ENCODE measurements at regions not wholly inside any gene's neighbourhood (a gene's known extent, or its start where the extent isn't known, plus 50 kb on each side); places are given as distances from the start of the nearest gene placed in this dataset.
"Not testable (repeated sequence)": the region's sequence is repeated elsewhere in the genome, so short reads cannot be mapped to it uniquely, and the experiment has no call there.

DNA sequence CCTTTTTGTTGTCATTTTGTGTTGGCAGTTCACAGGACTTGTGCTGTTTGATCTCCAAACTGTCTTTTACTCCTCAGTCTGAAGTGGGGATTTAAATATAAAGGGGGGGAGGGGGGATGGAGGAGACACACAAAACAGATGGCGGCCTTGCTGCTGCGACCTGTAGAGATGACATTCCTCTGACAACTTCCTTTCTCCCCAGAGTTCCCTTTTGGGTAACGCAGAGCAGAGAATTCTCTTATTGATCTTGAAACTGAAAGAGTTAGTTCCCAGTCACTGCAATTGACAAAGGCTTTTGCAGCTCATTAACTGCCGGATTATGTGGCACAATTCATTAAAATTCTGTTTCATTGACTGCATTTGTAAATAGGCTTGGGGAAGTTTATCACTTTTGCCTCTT, 279.3 kb downstream of the TSN start:
- no peak for TF ChIP-seq ZNF274 (IDR thresholded peaks at IDR 0.05; ENCODE audit: low read depth, low read length)
- H3K4me3 ChIP-seq (ENCODE audit: low read length), result no peak overlapping the region

DNA sequence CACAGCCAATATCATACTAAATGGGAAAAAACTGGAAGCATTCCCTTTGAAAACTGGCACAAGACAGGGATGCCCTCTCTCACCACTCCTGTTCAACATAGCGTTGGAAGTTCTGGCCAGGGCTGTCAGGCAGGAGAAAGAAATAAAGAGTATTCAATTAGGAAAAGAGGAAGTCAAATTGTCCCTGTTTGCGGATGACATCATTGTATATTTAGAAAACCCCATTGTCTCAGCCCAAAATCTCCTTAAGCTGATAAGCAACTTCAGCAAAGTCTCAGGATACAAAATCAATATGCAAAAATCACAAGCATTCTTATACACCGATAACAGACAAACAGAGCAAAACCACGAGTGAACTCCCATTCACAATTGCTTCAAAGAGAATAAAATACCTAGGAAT, 283.4 kb downstream of the TSN start:
- H3K4me3 ChIP-seq (ENCODE audit: low read length), result not testable (repeated sequence)

DNA sequence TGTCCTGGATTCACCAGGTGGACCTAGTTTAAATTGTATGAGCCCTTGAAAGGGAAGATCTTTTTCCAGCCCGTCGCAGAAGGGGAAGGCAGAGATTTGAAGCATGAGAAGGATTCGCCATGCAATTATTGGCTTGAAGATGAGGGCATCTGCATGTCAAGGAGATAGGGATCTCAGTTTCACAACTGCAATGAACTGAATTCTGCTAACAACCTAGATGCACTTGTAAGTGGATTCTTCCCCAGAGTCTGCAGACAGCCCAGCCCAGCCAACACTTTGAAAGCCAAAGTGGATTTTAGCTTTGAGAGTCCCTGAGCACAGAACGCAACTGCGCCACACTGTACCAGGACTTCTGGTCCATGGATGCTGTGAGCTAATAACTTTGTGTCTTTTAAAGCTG, 286.0 kb downstream of the TSN start:
- no peak for TF ChIP-seq ZNF274 (IDR thresholded peaks at IDR 0.05; ENCODE audit: low read depth, low read length)
- no peak overlapping the region for H3K4me3 ChIP-seq (ENCODE audit: low read length)

DNA sequence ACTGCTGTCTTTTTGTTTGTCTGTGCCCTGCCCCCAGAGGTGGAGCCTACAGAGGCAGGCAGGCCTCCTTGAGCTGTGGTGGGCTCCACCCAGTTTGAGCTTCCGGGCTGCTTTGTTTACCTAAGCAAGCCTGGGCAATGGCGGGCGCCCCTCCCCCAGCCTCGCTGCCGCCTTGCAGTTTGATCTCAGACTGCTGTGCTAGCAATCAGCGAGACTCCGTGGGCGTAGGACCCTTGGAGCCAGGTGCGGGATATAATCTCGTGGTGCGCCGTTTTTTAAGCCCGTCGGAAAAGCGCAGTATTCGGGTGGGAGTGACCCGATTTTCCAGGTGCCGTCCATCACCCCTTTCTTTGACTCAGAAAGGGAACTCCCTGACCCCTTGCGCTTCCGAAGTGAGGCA, 296.2 kb downstream of the TSN start:
- H3K4me3 ChIP-seq (ENCODE audit: low read length), result not testable (repeated sequence)

DNA sequence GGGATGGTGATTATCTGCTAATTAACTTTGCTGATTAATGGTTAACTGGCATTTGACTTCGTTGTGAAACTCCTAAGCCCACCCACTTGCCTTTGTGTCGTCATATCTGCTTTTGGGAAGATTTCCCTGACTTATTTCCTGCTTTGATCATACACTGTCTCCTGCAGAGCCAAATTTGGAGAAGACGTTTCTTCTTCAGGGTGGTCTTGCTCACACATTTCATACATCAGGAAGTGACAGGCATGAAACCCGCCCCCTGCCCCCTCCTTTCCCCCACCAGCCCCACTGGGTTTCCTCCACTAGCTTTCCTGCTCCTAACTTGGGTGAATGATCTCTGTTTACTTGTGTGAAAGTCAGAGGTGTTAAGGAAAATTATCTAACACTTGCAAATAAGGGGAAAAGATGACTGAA, 300.1 kb downstream of the TSN start:
- TF ChIP-seq ZNF274 (IDR thresholded peaks at IDR 0.05; ENCODE audit: low read depth, low read length), result no peak
- no peak overlapping the region for H3K4me3 ChIP-seq (ENCODE audit: low read length)

DNA sequence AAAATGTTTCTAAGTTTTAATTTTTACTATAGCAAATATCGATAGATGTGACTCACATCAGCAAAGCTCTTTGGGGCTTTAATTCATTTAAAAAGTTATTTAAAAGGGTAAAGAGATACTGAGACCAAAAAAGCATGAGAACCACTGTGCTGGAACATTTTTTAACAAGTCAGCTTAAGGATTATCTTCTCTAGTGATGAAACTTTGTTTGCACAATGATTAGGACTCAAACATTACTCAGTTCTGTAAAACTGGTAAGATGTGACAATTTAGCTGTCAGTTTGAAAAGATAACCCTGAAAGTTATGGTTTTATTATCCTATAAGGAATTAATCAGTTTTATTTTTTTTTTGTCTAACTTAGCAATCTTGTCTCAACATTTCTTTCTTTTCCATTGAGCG, 301.4 kb downstream of the TSN start:
- no peak for TF ChIP-seq ZNF274 (IDR thresholded peaks at IDR 0.05; ENCODE audit: low read depth, low read length)
- H3K4me3 ChIP-seq (ENCODE audit: low read length), result no peak overlapping the region

DNA sequence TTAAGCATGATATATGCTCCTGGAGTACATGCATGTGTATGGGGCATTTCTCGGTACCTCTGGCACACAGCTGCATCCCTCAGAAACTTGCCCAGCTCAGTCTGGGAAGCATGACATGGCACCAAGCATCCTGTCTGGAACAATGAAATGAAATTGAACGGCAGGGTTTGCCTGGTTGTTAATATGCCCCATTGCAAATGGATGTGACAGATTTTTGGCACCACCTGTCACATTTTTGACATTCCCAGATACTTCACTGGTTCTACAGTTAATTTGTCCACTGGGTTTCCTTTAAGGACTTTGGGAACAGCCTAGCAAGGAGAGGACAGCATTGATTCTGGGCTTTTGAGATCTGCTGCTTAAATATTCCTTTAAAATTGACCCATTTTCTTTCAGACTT, 305.8 kb downstream of the TSN start:
- no peak overlapping the region for H3K4me3 ChIP-seq (ENCODE audit: low read length)
- TF ChIP-seq ZNF274 (IDR thresholded peaks at IDR 0.05; ENCODE audit: low read depth, low read length), result no peak

DNA sequence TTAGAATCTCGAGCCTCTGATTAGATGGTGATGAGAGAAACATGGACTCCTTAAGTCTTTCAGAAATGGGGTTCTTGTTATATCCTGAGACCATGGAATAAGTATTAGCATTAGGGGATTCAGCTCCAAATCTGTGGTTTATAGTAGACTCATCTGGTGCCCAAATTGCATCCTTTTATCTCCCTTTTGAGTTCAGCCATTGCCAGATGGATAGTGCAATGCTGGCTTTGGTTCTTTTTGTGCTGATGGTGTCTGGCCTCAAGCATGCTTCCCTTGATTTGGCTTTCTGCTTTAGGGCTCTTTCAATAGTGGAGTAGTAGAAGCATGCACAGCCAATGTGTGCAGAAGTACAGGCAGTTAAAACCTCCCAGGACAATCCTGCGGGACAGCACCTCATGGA, 306.4 kb downstream of the TSN start:
- TF ChIP-seq ZNF274 (IDR thresholded peaks at IDR 0.05; ENCODE audit: low read depth, low read length), result no peak
- no peak overlapping the region for H3K4me3 ChIP-seq (ENCODE audit: low read length)

DNA sequence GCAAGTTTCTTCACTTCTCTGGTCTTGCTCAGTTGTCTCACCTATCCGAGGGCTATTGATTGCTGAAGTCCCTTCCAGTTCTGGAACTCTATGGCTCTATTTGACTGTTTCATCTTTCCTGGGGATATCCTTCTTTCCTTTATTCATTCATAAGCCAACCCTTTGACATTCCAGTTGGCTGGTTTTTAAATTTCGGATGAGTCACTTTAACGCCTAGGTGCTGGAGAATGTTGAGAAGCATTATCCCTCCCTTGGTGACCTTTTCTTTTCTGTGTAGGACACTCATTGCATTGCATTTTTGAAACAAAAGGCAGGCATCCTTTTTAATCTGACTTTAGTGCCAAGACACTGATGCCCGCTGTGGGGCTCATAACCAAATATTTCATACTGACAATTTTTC, 307.1 kb downstream of the TSN start:
- no peak overlapping the region for H3K4me3 ChIP-seq (ENCODE audit: low read length)
- TF ChIP-seq ZNF274 (IDR thresholded peaks at IDR 0.05; ENCODE audit: low read depth, low read length), result no peak

DNA sequence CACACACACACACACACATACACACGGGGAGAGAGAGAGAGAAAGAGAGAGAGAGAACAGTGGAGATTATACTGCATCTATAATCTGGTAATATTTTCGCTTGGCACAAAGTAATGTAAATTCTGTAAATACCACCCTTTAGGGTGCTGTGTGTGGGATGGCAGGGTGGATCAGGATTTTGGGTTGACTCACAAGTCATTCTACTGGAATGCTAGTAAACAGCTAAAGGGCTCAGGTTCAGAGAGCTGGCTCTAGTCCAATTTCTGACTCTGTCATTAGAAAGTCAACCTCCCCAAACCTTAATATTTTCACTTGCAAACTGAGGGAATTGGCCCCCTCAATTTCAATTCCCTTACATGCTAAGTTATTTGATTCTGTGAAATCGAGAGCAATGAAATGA, 308.3 kb downstream of the TSN start:
- TF ChIP-seq ZNF274 (IDR thresholded peaks at IDR 0.05; ENCODE audit: low read depth, low read length), result no peak
- H3K4me3 ChIP-seq (ENCODE audit: low read length), result no peak overlapping the region

DNA sequence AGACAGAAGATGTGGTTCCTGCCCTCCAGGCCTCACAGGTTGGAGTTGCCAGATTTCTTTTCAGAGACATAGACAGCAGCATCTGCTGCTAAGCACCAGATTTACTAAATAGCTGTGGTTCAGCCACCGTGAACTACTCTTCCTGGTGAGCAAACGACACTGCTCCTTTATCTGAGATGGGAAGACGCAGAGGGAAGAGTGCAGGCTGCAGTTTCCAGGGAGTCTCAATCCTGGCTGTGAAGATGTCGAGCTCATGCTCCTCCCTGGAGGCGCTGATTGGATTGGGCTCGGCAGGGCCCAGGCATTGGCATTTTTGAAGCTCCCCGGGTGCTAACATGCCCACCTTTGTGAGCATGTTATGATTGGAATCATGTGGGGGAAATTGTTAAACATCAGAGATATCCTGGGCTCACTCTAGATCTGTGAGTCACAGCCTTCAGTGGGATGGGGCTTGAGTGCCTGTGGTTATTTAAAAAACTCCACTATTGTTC, 314.8 kb downstream of the TSN start:
- no peak for TF ChIP-seq ZNF274 (IDR thresholded peaks at IDR 0.05; ENCODE audit: low read depth, low read length)
- no peak overlapping the region for H3K4me3 ChIP-seq (ENCODE audit: low read length)

DNA sequence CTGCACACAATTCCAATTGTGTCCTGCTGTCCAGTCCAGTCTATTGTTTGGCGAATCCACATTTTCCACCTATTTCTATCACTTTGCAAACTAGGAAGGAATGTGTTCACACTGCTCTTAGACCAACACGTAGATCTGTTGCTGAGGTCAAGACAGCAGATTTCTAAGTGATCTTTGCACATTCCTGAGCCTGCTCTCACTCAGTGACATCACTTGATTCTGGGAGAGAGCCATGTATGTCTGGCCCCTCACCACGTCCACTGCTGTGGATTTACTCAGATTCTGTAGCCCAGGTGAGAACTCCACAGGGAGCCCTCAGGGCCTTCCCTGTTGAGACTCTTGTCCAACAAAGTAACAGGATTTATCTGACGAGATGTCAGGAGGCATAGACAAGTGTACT, 317.2 kb downstream of the TSN start:
- no peak for TF ChIP-seq ZNF274 (IDR thresholded peaks at IDR 0.05; ENCODE audit: low read depth, low read length)
- H3K4me3 ChIP-seq (ENCODE audit: low read length), result no peak overlapping the region

DNA sequence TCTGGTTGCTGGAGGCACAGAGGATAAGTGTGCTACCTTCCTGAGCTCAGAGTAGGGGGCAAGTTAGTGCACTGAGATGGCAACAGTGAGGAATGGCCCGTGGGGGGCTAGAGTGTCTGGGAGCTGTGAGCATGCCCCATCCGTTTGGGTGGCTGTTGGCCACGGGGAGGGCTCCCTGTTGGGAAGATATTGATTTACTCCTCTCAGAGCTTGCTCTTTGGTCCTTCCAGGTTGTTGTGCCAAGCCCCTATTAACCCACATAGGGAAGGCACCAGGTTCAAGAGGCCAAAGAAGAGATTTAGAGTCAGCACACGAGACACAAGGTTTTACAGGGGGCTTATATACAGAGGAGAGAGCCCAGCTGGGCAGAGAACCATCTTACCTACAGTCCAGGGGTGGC, 318.8 kb downstream of the TSN start:
- no peak overlapping the region for H3K4me3 ChIP-seq (ENCODE audit: low read length)
- no peak for TF ChIP-seq ZNF274 (IDR thresholded peaks at IDR 0.05; ENCODE audit: low read depth, low read length)

DNA sequence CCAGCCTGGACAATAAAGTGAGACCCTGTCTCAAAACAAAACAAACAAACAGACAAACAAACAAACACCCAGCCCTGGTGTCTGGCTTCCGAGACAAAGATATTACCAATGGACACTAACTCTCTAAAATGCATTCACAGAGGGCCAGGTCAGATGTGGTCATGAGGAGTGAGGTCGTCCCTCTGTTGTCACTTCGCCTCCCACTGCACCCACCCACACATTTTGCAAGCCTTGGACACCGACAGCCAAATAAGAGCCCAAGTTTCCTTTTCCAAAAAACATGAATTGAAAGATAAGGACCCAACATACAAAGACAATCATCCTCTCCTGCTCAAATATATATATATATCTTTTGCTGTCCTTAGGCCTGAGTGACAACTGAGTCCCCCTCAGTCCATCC, 319.9 kb downstream of the TSN start:
- no peak overlapping the region for H3K4me3 ChIP-seq (ENCODE audit: low read length)
- no peak for TF ChIP-seq ZNF274 (IDR thresholded peaks at IDR 0.05; ENCODE audit: low read depth, low read length)

DNA sequence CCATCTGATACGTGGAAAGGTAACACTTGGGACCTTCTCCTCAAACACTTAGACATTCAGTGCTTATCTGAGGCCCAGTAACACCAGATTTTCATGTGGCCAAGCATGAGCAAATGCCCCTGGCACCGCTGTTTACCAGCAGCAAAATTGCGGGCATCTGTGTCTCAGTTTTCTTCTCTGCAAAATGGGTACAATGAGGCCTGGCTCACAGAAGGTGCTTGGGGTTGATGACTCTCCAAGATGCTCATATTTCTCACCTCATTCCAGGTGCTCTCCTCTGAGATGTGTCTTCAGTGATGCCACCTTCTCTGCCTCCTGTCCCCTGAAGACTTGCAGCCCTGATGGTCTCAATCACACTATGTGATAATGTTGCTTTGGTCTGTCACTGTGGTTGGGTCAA, 321.7 kb downstream of the TSN start:
- no peak for TF ChIP-seq ZNF274 (IDR thresholded peaks at IDR 0.05; ENCODE audit: low read depth, low read length)
- no peak overlapping the region for H3K4me3 ChIP-seq (ENCODE audit: low read length)

DNA sequence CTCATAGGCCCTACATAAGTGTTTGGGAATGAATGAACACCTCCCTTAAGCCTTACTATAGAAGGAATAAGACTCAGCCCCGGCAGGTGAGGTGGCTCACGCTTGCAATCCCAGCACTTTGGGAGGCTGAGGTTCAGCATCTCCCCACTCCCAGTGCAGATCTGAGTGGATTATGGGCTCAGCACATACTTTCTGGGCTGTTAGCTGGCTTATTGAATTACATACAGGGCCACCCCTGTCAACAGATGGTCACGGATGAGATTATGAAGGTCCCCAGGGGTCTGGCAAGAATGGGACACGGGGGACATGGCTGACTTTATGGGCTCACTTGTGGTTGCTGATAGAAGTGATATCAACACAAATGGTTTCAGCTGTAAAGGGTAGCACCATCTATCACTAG, 322.3 kb downstream of the TSN start:
- no peak for TF ChIP-seq ZNF274 (IDR thresholded peaks at IDR 0.05; ENCODE audit: low read depth, low read length)
- no peak overlapping the region for H3K4me3 ChIP-seq (ENCODE audit: low read length)

DNA sequence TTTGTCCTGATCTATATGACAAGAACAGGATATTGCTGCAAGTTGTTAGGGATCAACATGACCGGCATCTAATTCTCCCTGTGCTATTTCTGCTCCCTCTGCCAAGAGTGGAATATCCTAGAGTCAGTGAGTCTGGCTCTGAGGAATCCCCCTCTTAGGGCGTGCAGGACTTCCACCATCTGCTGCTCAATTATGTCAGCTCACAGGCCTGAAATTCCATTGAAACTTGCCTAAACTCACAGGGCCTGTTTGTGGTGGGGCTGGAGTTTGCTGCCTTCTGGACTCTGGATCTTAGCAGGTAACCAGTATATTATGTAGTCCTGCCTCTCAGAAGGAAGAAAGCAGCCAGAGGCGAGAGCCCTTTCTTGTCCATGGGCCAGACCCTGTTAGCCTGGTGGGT, 323.0 kb downstream of the TSN start:
- no peak for TF ChIP-seq ZNF274 (IDR thresholded peaks at IDR 0.05; ENCODE audit: low read depth, low read length)
- H3K4me3 ChIP-seq (ENCODE audit: low read length), result no peak overlapping the region
